ENCODE measurements at regions not wholly inside any gene's neighbourhood (a gene's known extent, or its start where the extent isn't known, plus 50 kb on each side); places are given as distances from the start of the nearest gene placed in this dataset.

- no peaks in the 10 kb centered on the region for H3K9me3 ChIP-seq (ENCODE audit: control insufficient read depth, low read depth, low read length)
- peaks cover 0 to 2% (median 0%) of the 10 kb centered on the region in 3 experiments; a peak in 1 of 7 replicates for H3K36me3 Mint-ChIP-seq (ENCODE audit: insufficient read depth in 1 of 3, low read depth in 3 of 3)
- H2BK12ac ChIP-seq (ENCODE audit: insufficient read length, low read depth, low read length) = no peak overlapping the region
- no peak for TF ChIP-seq CTCF (conservative IDR thresholded peaks at IDR 0.05)
- H3K27ac Mint-ChIP-seq = no peak overlapping the region
- H4K91ac ChIP-seq (ENCODE audit: insufficient read length, low read depth, low read length) = no peak overlapping the region
- H3K4me1 Mint-ChIP-seq = peaks cover 22 to 27% of the 10 kb centered on the region in 2 experiments
- no peak overlapping the region for H2AFZ ChIP-seq (ENCODE audit: low read length)
- H2BK5ac ChIP-seq (ENCODE audit: insufficient read length, low read length) = no peak overlapping the region
- H3K79me1 ChIP-seq (ENCODE audit: insufficient read depth, low read depth, low read length, poor library complexity, severe bottlenecking) = no peaks in the 10 kb centered on the region
- H3K4me1 ChIP-seq (ENCODE audit: insufficient read depth, low read length) = peaks cover 9% of the 10 kb centered on the region; the same call in 1 of the 2 replicates
- no CpG with 5 or more reads among the region's 2 CpGs for WGBS (ENCODE audit: extremely low coverage, insufficient read length, low lambda C conversion rate)
- H4K20me1 ChIP-seq (ENCODE audit: control insufficient read depth, insufficient read depth, insufficient read length) = no peaks in the 10 kb centered on the region
- H3K18ac ChIP-seq (ENCODE audit: insufficient read length, low read depth, low read length) = no peak overlapping the region
- no peak overlapping the region for H3K9ac ChIP-seq (ENCODE audit: extremely low read depth, insufficient read length, low read length)
- H3K4me3 Mint-ChIP-seq = no peak overlapping the region
- H3K56ac ChIP-seq (ENCODE audit: insufficient read length, low read depth, low read length) = no peak overlapping the region
- no peak overlapping the region for H3K27ac ChIP-seq (ENCODE audit: insufficient read length, low read depth, low read length)
- H3K27me3 Mint-ChIP-seq (ENCODE audit: low read depth) = no peaks in the 10 kb centered on the region
- no peaks in the 10 kb centered on the region for H3K27me3 ChIP-seq (ENCODE audit: insufficient read depth, low read length)
- H3K23ac ChIP-seq (ENCODE audit: insufficient read length, low read depth, low read length) = no peak overlapping the region
- H3K23me2 ChIP-seq (ENCODE audit: insufficient read length, low read depth, low read length, poor library complexity, severe bottlenecking) = no peaks in the 10 kb centered on the region
- no peak overlapping the region for H2BK120ac ChIP-seq (ENCODE audit: low read depth, low read length, poor library complexity, severe bottlenecking)
- H3K14ac ChIP-seq (ENCODE audit: insufficient read depth, low read length) = no peak overlapping the region
- H2BK20ac ChIP-seq (ENCODE audit: low read depth, low read length, poor library complexity, severe bottlenecking) = no peak overlapping the region
- H4K8ac ChIP-seq (replicated peaks; ENCODE audit: insufficient read length, low read depth, low read length) = no peak overlapping the region
- H4K5ac ChIP-seq (ENCODE audit: insufficient read length, low read depth, low read length) = no peak overlapping the region
- no peak overlapping the region for H3K4ac ChIP-seq (ENCODE audit: low read depth, low read length)
- H3K4me2 ChIP-seq (ENCODE audit: insufficient read depth, insufficient read length, low read length) = no peak overlapping the region
- no peaks in the 10 kb centered on the region for H3K79me2 ChIP-seq (ENCODE audit: insufficient read depth, low read length)
- no peak for DNase-seq
- H3K9me3 Mint-ChIP-seq = no peaks in the 10 kb centered on the region; a peak in 2 of 5 replicates
- H2BK15ac ChIP-seq (ENCODE audit: low read depth, low read length) = no peak overlapping the region
- no peak overlapping the region for H3T11ph ChIP-seq (ENCODE audit: low read length)
- H2AK5ac ChIP-seq (ENCODE audit: insufficient read length, low read length) = no peak overlapping the region
Measured at GRCh38 chr6:1461207-1461606, 71.8 kb downstream of the FOXF2 start.

Measured in H9 (cell line).